Stimulated activated CD8-positive, alpha-beta memory T cell treated with anti-CD3 and anti-CD28 coated beads, Interleukin-15, amount 100 ng/mL, for 48 hours (primary cell): ENCODE measurements at regions not wholly inside any gene's neighbourhood (a gene's known extent, or its start where the extent isn't known, plus 50 kb on each side); places are given as distances from the start of the nearest gene placed in this dataset.

Experiments
- DNase-seq, 2 donors: peaks; one replicate each; pipeline ENCODE4 v3.0.0-alpha.2; 2020; ENCODE audit warnings: low read depth in 2 of 2

DNA sequence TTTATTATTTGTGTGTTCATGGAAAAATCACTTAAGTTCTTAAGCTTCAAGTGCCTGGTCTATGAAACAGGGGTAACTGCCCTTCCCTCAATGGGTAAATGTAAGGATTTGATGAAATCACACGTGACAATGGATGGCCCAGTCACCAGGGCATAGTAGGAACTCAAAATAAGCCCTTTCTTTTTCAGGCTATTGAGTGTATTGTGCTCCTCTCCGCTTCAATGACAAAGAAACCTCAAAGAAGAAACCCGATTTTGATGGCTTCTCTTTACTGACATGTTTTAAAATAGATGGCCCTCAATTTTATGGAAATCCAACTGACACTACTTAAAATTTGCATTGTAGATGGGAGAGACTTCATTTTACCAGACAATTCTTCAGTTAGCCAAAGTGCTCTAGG, 543.5 kb downstream of the OMA1 start:
- DNase-seq = no peak

DNA sequence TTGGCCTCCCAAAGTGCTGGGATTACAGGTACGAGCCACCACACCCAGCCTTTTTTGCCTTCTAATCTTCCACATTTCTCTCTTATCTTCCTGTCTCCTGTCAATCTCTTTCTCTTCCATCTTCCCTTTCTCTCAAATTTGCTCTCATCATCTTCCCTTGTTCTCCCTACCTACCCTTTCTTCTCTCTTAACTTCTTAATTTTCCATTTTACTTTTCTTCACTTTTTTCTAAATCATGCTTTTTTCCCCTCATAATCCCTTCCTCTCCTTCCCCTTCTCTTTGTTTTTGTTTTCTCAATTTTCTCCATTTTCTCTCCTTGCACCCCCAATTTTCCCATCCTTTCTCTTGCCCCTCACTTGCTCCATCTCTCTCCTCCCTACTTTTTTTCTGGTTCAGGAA, 545.7 kb downstream of the OMA1 start:
- DNase-seq = no peak

DNA sequence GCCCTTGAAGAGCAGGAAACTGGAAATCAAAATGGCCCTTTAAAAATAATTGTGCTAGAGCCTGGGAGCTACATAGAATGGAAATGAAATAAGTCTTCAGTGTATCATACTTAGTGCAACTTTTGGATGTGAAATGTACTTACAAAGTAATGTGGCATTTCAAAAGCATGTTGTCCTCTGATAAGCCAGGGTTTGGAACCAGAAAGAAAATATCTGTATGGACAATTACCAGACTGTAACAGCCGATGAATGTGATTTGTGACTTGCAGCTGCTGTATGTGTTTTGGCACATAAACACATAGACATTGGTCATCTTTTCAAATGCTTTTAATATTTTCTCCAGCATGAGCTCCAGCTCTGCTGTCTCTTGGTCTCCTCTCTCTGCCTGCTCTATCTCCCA, 546.4 kb downstream of the OMA1 start:
- no peak for DNase-seq

DNA sequence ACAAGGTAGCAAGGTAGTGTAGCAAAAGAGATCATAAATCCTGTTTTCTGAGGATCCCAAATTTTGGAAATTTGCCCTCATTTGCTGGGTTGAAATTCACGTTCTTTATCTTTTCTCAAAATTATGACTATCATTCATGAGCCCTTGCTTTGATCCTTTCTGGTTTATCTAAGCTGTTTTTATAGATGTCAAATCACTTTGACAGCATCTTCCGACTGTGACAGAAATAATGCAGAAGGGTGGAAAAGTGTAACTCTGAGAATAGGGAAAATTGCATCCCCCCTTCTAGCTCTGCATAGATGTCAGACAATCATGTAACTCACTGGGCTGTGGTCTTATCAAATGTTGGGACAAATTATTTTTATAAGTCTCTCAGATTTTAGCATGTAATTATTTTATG, 550.1 kb downstream of the OMA1 start:
- DNase-seq = no peak

DNA sequence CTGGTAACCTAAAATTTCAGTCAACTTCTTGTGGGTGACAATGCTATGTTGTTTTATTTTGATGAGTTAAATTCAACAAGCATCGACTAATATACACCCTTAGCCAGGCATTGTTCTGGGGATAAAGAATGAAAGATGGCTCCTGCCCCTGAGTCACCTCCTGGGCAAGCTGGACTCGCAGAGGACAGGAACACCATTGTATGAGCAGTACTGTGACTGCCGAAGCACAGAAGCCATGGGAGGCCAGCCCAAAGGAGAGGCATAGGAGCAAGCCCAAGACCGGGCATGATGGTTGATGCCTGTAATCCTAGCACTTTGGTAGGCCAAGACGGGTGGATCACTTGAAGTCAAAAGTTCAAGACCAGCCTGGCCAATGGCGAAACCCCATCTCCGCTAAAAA, 555.2 kb downstream of the OMA1 start:
- no peak for DNase-seq

DNA sequence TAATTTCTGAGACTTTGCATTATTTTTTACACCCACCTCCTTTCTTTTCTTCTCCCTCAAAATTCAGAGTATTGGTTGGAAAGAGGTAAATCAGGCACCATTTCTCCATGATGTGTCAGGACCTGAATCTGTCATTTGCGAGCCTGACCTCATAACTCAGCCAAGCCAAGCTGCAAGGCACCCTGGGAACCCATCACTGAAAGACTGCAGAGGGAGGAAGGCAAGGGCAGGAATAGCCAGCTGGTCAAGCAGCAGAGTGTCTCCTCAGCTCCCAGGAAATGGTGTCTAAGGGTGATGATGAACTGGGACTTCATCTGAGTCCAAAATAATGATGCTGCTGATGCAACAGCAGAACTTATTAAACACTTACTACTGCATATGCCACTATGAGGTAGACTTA, 556.6 kb downstream of the OMA1 start:
- no peak for DNase-seq

DNA sequence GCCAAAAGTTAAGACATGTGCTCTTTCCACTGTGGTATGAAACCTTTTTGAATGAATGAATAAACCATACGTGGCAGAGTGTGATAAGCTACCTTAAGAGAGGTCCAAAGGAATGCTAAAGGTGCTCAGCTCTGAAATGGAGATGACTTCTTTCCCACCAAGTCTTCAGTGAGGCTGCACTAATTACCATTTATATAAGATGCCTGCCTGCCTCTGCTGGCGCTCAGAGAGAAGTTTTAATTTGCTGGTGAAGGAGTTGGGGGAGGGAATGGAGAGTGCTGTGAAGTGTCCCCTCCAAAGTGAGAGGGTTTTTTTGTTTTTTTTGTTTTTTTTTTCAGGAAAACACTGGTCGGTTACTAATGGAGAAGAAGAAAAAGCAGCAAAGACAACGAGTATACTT, 559.0 kb downstream of the OMA1 start:
- DNase-seq = no peak

DNA sequence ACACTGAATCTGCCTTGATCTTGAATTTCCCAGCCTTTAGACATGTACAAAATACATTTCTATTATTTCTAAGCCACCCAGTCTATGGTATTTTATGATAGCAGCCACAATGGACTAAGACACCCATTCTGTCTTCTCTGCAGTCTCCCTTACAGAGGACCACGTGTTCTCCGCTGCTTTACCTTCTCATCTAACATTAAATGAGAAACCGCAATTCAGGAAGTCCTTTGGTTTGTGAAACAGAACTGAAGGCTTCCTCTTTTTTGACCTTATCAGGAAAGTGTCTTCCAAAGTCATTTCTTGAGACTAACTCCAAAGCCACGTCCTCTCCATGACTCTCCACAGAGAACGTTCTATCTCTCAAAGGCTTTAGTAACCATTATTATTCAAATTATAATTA, 560.1 kb downstream of the OMA1 start:
- DNase-seq = no peak

DNA sequence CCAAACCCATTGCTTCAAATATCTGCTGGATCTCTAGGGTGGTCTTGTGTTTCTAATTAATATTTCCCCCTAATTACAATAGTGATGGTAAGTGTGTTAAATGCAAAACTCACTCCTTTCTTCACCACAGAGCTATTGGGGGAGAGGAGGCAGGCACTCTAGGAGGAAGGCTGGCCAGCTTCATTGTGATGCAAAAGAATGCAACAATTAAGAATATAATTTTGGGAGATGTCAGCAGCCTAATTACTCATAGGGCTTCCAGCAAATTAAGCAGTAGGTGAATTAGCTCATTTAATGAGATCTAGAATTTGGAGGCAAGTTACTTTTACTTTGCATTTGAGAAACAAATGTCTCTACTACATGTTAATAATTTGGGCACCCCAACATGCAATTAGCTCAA, 560.4 kb upstream of the DAB1 start:
- DNase-seq = no peak

DNA sequence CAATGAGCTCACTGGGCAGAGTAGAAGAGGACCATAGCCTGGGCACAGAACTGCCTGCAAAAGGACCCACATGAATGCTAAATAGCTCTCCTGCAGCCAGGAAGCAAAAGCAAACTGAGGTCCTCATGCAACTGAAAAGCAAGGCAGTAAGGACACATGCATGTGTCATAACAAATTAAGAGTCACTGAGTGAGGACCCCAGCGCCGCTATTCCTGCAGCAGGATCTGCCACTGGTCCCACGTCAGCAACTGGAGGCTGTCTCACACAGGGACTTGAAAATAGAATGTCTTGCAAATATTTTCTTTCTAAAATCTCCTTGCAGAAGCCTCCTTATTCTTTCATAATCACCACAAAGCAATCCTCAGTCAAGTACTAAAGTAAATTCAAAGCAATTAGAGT, 559.6 kb upstream of the DAB1 start:
- DNase-seq = no peak

DNA sequence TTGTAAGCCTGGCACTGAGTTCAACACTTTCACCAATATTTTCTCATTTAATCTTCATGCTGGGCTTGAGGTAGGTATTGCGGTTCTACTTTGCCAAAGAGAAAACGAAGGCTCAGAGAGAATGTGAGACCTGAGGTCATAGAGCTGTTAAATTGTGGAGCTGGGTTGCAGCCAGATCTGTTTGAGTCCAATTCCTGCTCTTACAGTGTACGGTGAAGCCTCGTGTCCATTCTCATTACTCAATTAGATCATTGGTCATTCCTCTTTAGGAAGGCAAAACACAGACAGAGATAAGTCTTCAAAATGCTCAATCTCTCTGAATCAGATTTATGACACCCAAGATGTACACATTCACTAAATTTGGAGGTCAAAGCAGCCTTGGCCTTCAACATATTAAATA, 559.0 kb upstream of the DAB1 start:
- no peak for DNase-seq

DNA sequence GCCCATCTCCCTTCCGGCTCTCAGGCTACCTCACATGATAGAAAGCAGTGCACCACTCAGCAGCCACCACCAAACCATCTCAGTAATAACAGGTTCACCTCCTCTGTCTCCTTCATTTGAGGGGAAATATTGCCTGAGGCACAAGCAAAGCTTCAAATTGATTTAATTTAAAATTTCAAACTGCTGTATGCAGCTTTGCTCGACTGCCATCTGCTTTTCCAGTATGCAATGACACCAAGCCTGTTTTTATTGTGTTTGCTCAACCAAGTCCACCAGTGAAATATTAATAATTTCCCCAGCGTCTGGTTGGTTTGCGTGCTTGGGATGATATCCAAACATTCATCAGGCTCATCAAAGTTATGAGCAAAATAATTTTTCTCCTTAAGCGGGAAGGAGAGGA, 552.4 kb upstream of the DAB1 start:
- no peak for DNase-seq

DNA sequence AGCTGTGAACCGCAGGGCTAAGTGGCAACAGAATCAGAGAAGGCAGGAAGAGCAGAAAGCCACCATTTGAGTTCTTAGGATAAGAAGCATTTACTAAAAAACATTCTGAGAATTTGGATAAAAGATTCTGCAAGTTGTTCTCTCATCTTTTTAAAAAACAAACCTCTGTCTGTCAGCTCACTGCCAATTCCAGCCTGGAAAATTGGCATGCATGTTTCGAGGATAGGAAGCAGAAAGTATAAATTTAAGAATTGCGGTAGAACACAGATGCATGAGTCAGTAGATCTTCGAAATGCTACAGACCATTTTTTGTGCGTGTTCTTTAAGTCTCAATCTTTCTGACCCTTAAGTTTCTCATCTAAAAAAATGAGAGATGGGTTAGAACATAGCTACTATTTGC, 544.5 kb upstream of the DAB1 start:
- no peak for DNase-seq

DNA sequence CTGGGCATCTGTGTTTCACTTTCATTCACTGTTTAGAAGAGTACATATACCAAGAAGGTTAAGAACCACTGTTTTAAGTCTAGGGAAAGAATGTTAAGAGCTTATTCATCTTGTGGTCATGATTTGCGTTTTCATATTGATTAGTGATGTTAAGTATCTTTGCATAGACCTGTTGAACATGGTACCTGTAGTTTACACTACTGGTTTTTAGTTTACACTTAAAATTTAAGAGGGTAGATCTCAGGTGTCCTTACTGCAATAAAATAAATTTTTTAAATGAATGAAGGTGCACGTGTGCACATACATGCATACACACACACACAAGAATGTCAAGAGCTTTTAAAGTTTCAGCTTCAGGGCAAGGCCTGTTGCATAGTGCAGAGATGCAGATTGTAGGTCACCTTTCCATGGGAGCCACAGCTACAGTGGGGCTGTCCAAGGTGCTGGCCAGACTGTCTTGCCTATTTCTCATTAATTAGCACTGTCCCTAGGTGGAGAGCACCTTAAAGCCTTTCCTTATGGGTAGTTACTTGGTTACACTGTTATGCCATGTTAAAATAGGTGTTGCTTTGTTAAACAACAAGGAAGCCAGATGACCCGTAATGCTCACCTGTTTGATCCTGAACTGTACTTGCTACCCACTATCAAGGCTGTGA, 543.0 kb upstream of the DAB1 start:
- no peak for DNase-seq

DNA sequence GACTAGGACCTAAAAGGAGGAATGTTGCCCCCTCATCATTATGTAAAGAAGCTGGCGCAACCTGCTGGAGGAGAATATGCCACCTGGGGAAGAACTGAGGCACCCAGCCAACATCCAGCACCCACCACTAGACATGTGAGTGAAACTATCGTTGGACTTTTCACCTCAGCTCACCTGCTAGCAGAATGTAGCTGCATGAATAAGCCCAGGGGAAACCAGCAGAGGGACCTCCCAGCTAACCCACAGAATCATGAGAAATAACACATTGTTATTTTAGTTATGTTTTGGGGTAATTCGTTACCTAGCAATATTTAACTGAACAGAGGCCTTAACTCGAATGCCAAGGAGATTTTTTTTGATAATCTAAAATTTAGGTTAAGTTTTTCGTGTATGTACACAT, 542.5 kb upstream of the DAB1 start:
- DNase-seq = no peak

DNA sequence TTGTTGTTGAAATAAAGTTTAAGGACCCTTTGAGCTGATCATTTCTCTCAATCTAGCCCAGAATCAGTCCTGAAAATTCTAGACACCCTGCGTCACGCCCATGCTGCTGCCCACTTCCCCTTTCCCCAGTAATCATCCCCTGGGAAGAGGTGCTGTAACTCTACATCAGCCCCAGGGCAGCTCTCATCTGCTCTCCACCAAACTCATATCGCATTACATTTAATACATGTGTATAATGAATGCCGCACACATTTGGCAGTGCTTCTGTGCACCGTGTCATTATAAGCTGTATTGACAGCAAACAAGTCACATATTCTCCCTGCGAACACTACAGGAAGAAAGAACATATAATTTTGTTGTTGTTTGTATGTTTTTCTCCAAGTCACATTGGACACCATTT, 539.7 kb upstream of the DAB1 start:
- no peak for DNase-seq

DNA sequence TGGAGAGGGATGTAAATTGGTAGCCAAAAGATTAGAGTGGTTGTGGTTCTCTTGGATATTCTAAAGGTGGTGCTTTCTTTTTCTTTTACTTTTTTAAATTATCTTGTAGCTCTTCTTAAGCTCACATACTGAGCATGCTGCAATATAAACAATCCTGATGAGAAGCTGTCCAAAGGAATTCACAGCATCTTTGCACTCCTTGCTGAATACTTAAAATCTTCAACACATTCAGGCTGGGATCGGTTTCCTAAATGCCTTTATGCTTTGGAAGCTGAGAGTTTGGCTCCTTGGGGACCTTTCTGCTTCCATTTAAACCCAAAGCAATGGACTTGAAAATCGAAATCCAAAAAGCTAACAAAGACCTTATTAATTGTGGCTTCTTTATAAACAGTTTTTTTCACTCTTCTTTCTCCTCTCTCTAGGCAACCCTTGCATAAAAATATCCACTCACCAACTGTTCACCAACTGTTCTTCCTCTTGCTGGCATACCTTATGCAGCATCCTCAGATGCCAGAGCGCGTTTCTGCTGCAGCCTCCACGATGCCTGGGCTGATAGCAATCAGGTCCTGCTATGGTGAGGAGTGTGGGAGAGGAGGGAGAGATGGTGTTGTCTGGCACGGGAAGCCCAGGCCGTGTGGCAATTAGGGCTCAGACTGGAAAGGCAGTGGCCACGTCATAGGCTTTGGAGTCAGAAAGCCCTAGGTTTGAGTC, 535.8 kb upstream of the DAB1 start:
- DNase-seq = no peak

DNA sequence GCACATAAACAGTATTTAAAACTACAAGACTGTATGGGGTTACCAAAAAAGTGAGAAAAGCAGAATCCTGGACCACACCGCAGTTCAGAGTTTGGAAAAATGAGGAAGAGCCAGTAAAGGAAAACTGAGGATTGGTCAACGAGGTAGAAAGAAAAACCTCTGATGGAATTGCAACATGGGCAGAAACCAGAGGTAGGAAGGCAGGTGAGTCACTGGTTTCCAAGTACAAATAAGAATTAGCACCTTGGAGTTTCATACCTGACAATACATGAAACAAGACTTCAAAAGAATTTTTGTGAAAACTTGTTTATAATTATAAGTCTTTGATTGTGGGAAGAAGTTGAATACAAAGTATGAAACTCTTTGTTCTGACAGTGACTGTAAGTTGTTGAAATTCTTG, 533.7 kb upstream of the DAB1 start:
- no peak for DNase-seq

DNA sequence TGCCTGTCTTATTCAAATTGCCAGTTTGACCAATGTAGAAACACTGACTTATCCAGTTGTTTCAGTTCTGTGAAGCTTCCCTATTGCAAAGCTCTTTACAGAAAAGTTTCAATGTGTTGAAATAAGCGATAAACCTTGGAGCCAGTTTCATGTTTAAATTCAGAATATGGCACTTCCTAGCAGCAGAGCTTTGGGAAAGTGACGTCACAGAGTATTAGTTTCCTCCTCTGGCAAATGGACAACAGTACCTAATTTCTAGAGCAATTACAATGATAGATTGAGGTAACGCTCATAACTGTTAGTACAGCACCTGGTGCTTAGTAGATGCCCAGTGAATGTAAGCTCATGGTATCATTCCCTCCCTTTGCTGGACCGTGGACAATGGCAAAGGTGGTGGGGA, 527.5 kb upstream of the DAB1 start:
- no peak for DNase-seq

DNA sequence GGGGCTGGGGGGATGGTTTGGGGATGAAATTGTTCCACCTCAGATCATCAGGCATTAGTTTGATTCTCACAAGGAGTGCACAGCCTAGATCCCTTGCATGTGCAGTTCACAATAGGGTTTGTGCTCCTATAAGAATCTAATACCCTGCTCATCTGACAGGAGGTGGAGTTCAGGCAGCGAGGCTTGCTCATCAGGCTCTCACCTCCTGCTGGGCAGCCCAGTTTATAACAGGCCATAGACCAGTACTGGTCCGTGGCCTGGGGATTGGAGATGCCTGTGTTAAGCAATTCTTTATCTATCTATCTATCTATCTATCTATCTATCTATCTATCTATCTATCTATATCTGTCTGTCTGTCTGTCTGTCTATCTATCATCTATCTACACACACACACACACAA, 525.3 kb upstream of the DAB1 start:
- no peak for DNase-seq

DNA sequence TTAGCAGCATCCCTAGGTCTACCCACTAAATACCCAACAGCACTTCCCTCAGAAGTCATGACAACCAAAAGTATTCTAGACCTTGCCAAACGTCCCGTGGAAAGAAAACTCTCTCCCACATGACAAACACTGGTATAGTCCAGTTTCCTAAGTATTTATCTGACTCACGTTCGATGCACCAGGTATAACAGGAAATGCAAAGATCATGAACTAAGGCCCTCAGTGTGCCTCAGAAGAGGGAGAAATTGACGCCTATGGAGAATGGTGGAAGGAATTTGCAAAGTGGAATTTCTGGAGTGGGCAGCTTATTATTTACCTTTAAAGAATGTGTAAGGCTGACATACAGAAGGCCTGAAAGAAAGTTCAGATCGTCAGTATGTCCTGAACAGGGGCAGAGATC, 523.6 kb upstream of the DAB1 start:
- no peak for DNase-seq

DNA sequence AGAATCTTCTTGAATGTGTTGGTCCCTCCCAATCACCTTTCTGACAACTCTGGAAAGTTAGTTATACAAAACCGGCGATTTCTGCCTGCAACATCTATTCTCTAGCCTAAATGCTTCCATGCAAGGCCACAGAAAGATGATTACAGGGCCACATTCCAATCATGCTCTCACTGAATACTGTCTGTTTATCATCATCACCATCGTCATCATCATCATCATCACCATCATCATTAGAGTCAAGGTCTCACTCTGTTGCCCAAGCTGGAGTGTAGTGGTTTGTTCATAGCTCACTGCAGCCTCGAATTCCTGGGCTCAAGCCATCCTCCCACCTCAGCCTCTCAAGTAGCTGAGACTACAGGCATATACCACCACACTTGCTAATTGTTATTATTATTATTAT, 521.2 kb upstream of the DAB1 start:
- no peak for DNase-seq

DNA sequence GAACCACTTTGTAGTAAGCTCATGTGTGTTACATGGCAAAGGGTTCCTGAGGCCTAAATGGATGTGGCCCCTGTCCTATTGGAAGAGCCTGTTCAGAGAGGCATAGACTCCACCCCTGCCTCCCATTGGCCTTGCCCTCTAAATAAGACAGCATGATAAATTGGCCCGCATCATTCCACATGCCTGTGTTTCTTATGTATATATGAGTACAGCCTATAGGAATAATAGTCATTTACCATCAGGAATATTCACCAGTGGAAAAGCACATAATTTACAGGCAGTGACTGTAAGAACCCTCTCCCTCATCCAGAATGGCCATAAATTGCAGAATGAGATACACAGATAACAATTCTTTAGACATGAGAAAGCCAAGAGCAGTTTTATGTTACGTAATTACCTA, 519.5 kb upstream of the DAB1 start:
- no peak for DNase-seq

DNA sequence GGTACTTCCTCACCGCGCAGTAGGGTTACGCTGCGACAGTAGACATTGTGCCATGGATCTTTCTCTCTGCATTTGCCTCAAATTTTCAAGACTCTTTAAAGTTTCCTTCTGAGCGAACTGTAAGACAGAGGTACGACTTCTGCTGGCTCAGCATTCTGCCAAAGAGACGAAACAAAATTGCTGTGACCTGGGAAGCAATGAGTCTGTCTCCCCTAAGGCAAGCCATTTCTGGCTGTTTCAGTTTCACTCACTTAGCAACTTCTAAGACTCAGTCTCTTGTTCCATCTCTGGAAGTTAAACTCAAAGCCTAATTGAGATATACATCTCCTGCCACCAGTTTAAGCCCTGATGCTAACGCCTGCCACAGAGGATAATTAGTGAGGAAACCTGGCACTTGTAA, 510.9 kb upstream of the DAB1 start:
- DNase-seq = no peak
